GM23338 (cell line): ENCODE measurements at regions not wholly inside any gene's neighbourhood (a gene's known extent, or its start where the extent isn't known, plus 50 kb on each side); places are given as distances from the start of the nearest gene placed in this dataset.

Experiments
- ATAC-seq: fragments of 200-7000 bp; cut with Tn5 transposase; 3 replicates; pipeline ENCODE4 v1.9.1; 2020
- DNase-seq: peaks from one replicate; pipeline ENCODE4 v3.0.0-alpha.2; 2015; ENCODE audit warnings: low spot score
- H2AFZ ChIP-seq: fragments of 200-600 bp; sonication (generic); 2 replicates; pipeline ENCODE4 v1.8.0; 2016; ENCODE audit warnings: antibody characterized with exemption, mild to moderate bottlenecking, moderate library complexity
- H3F3A ChIP-seq: fragments of 200-600 bp; sonication (generic); replicated peaks from 2 replicates; pipeline ENCODE4 v1.8.0; 2017; ENCODE audit warnings: antibody characterized with exemption, mixed run types, low read depth
- H3K27ac ChIP-seq: fragments of 200-600 bp; sonication (generic); 2 replicates; pipeline ENCODE4 v1.6.1; 2016; ENCODE audit warnings: low read depth
- H3K27me3 ChIP-seq: fragments of 200-600 bp; sonication (generic); 2 replicates; pipeline ENCODE4 v1.8.0; 2016; ENCODE audit warnings: mild to moderate bottlenecking, mixed run types, moderate library complexity; ENCODE audit not compliant: insufficient read depth
- H3K36me3 ChIP-seq: fragments of 200-600 bp; sonication (generic); 2 replicates; pipeline ENCODE4 v1.8.0; 2016; ENCODE audit warnings: mild to moderate bottlenecking; ENCODE audit not compliant: insufficient read depth
- H3K4me1 ChIP-seq: fragments of 200-600 bp; sonication (generic); 2 replicates; pipeline ENCODE4 v1.8.0; 2016; ENCODE audit warnings: mild to moderate bottlenecking, moderate library complexity; ENCODE audit not compliant: insufficient read depth
- H3K4me2 ChIP-seq: fragments of 200-600 bp; sonication (generic); 2 replicates; pipeline ENCODE4 v1.7.1; 2017; ENCODE audit warnings: mixed run types
- H3K4me3 ChIP-seq: fragments of 200-600 bp; sonication (generic); 2 replicates; pipeline ENCODE4 v1.6.1; 2016; ENCODE audit warnings: mixed run types
- H3K79me2 ChIP-seq: fragments of 200-600 bp; sonication (generic); replicated peaks from 2 replicates; pipeline ENCODE4 v1.8.0; 2017; ENCODE audit warnings: mild to moderate bottlenecking; ENCODE audit not compliant: insufficient read depth
- H3K9me2 ChIP-seq: fragments of 200-600 bp; sonication (generic); 2 replicates; pipeline ENCODE4 v1.8.0; 2017; ENCODE audit not compliant: insufficient read depth
- H4K20me1 ChIP-seq: fragments of 200-600 bp; sonication (generic); replicated peaks from 2 replicates; pipeline ENCODE4 v1.8.0; 2017; ENCODE audit warnings: mild to moderate bottlenecking; ENCODE audit not compliant: insufficient read depth
- H3K27ac Mint-ChIP-seq: 2 replicates; pipeline ENCODE4 v1.8.0; 2020; ENCODE audit warnings: inconsistent platforms, mild to moderate bottlenecking, moderate library complexity, mixed read lengths
- H3K27me3 Mint-ChIP-seq: 3 replicates; pipeline ENCODE4 v1.8.0; 2022; ENCODE audit warnings: low read depth, mild to moderate bottlenecking, moderate library complexity, mixed read lengths, inconsistent platforms; ENCODE audit not compliant: insufficient read depth, poor library complexity
- H3K36me3 Mint-ChIP-seq: 3 replicates; pipeline ENCODE4 v1.8.0; 2021; ENCODE audit warnings: low read depth, mild to moderate bottlenecking, inconsistent platforms, moderate library complexity, mixed read lengths
- H3K4me1 Mint-ChIP-seq: 3 replicates; pipeline ENCODE4 v1.8.0; 2020; ENCODE audit warnings: mild to moderate bottlenecking, inconsistent platforms, mixed read lengths
- H3K4me3 Mint-ChIP-seq: 3 replicates; pipeline ENCODE4 v1.8.0; 2021; ENCODE audit warnings: moderate library complexity, mild to moderate bottlenecking, inconsistent platforms, mixed read lengths
- H3K9me3 Mint-ChIP-seq: 3 replicates; pipeline ENCODE4 v1.8.0; 2020; ENCODE audit warnings: moderate library complexity, mild to moderate bottlenecking, inconsistent platforms, mixed read lengths
- CREB1 ChIP-seq: fragments of 250-450 bp; sonication (Bioruptor Pico); IDR thresholded peaks from 2 replicates; pipeline ENCODE4 v1.5.0; 2020; ENCODE audit warnings: low read depth, mild to moderate bottlenecking, moderate library complexity
- ETS1 ChIP-seq: IDR thresholded peaks from 2 replicates; pipeline ENCODE4 v1.6.1; 2016; ENCODE audit warnings: antibody characterized with exemption
- EZH2phosphoT487 ChIP-seq: fragments of 200-600 bp; sonication (generic); IDR thresholded peaks from one replicate; pipeline ENCODE4 v1.8.1; 2018; ENCODE audit warnings: antibody characterized with exemption; ENCODE audit not compliant: unreplicated experiment
- NANOG ChIP-seq: IDR thresholded peaks from 2 replicates; pipeline ENCODE4 v1.6.1; 2016; ENCODE audit warnings: antibody characterized with exemption, borderline replicate concordance
- POLR2AphosphoS5 ChIP-seq: IDR thresholded peaks from 2 replicates; pipeline ENCODE4 v1.6.1; 2016; ENCODE audit warnings: antibody characterized with exemption, low read depth
- STAT1 ChIP-seq: IDR thresholded peaks from one replicate; pipeline ENCODE4 v1.6.1; 2016; ENCODE audit warnings: antibody characterized with exemption; ENCODE audit not compliant: unreplicated experiment
- TF ChIP-seq, protein P1 (sequence below): IDR thresholded peaks from one replicate; pipeline ENCODE4 v1.6.1; 2018; ENCODE audit warnings: antibody characterized with exemption; ENCODE audit not compliant: unreplicated experiment

DNA sequence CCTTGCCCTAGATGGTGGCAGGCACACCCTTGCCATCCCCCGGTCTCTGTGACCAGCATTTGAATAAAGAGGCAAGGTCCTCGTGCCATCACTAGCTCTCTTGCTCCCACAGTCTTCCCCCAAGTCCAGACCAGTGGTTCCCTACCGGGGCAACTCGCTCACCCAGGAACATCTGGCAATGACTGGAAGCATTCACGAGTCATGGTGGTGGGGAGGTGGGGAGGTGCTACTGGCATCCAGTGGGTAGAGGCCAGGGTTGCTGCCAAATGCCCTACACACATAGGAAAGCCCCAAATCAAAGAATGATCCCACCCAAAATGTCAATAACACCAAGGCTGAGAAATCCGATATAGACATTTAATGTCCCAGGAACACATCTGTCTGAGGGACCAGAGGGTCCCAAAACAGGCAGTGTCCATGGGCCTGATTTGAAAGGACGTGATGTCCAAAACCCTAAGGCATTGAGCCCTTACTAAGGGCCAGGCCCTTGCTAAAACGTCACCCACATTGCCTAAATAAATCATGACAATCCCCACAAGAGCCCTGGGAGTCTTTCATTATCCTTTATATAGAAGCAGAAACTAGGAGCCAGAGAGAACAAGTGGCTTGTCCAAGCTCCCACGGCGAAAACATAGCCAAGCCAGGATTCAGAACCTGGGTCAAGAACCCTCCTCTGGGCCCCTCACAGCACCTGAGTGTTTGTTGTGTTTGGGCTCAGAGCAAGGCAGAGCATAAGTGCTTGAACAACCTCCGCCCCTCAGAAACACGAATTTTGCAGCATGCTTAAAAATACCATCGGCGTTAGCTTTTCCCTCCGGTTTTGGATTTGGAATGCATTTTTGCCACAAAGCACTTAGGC lies 119.3 kb upstream of the WWC1 start:
- H3K9me3 Mint-ChIP-seq: no peaks in the 10 kb centered on the region
- peaks cover 8% of the 10 kb centered on the region; the same call in 2 of the 3 replicates for H3K4me1 Mint-ChIP-seq
- H3K27ac ChIP-seq: no peak overlapping the region
- H3K36me3 Mint-ChIP-seq: no peaks in the 10 kb centered on the region
- H3F3A ChIP-seq: no peaks in the 10 kb centered on the region
- no peak for ATAC-seq
- no peak overlapping the region for H2AFZ ChIP-seq
- no peaks in the 10 kb centered on the region for H3K27me3 ChIP-seq
- H3K4me3 Mint-ChIP-seq: no peak overlapping the region
- H4K20me1 ChIP-seq: no peaks in the 10 kb centered on the region
- no peak overlapping the region for H3K27ac Mint-ChIP-seq
- no peak overlapping the region for H3K4me2 ChIP-seq
- TF ChIP-seq CREB1 (no peak), NANOG (no peak), EZH2phosphoT487 (no peak), ETS1 (no peak)
- TF ChIP-seq, protein P1, sequence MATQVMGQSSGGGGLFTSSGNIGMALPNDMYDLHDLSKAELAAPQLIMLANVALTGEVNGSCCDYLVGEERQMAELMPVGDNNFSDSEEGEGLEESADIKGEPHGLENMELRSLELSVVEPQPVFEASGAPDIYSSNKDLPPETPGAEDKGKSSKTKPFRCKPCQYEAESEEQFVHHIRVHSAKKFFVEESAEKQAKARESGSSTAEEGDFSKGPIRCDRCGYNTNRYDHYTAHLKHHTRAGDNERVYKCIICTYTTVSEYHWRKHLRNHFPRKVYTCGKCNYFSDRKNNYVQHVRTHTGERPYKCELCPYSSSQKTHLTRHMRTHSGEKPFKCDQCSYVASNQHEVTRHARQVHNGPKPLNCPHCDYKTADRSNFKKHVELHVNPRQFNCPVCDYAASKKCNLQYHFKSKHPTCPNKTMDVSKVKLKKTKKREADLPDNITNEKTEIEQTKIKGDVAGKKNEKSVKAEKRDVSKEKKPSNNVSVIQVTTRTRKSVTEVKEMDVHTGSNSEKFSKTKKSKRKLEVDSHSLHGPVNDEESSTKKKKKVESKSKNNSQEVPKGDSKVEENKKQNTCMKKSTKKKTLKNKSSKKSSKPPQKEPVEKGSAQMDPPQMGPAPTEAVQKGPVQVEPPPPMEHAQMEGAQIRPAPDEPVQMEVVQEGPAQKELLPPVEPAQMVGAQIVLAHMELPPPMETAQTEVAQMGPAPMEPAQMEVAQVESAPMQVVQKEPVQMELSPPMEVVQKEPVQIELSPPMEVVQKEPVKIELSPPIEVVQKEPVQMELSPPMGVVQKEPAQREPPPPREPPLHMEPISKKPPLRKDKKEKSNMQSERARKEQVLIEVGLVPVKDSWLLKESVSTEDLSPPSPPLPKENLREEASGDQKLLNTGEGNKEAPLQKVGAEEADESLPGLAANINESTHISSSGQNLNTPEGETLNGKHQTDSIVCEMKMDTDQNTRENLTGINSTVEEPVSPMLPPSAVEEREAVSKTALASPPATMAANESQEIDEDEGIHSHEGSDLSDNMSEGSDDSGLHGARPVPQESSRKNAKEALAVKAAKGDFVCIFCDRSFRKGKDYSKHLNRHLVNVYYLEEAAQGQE: no peak
- no peak overlapping the region for H3K4me3 ChIP-seq
- peaks cover 2% of the 10 kb centered on the region for H3K27me3 Mint-ChIP-seq
- no peak for DNase-seq
- H3K79me2 ChIP-seq: no peaks in the 10 kb centered on the region
- H3K9me2 ChIP-seq: no peaks in the 10 kb centered on the region
- H3K36me3 ChIP-seq: no peaks in the 10 kb centered on the region
- peaks cover 4% of the 10 kb centered on the region; the same call in 1 of the 2 replicates for H3K4me1 ChIP-seq

- Histone ChIP-seq H3K36me3 (no peaks in the 10 kb centered on the region), H4K20me1 (no peaks in the 10 kb centered on the region), H2AFZ (no peak overlapping the region), H3K4me3 (no peak overlapping the region), H3K4me2 (no peak overlapping the region), H3K9me2 (no peaks in the 10 kb centered on the region), H3K27me3 (no peaks in the 10 kb centered on the region), H3K79me2 (no peaks in the 10 kb centered on the region), H3K27ac (no peak overlapping the region), H3F3A (no peaks in the 10 kb centered on the region), H3K4me1 (peaks cover 6% of the 10 kb centered on the region)
- Mint-ChIP-seq H3K9me3 (no peaks in the 10 kb centered on the region), H3K36me3 (no peaks in the 10 kb centered on the region), H3K27me3 (peaks cover 2% of the 10 kb centered on the region), H3K4me1 (peaks cover 7% of the 10 kb centered on the region), H3K4me3 (no peak overlapping the region), H3K27ac (no peak overlapping the region)
- TF ChIP-seq POLR2AphosphoS5: no peak
- no peak for TF ChIP-seq NANOG
- no peak for TF ChIP-seq STAT1
- DNase-seq (no peak), ATAC-seq (no peak)
Measured at GRCh38 chr5:168172760-168173223, 118.7 kb upstream of the WWC1 start.
